HG03378 (cell line): ENCODE measurements at regions not wholly inside any gene's neighbourhood (a gene's known extent, or its start where the extent isn't known, plus 50 kb on each side); places are given as distances from the start of the nearest gene placed in this dataset.

Experiments used
- ATAC-seq: cut with Tn5 transposase; IDR thresholded peaks from one replicate; pipeline ENCODE4 v1.9.1; 2021; ENCODE audit warnings: mild to moderate bottlenecking, moderate library complexity; ENCODE audit not compliant: unreplicated experiment

GRCh38 chr1:164473544-164473943 is 85.4 kb upstream of the PBX1 start:
- no peak for ATAC-seq

- ATAC-seq: no peak
These were observed 83.2 kb upstream of the PBX1 start for GRCh38 chr1:164475834-164476233.

GRCh38 chr1:164477343-164477742 is 81.6 kb upstream of the PBX1 start:
- no peak for ATAC-seq

- ATAC-seq: no peak
These were observed 79.7 kb upstream of the PBX1 start for GRCh38 chr1:164479242-164479641.

GRCh38 chr1:164480285-164480907 is 78.6 kb upstream of the PBX1 start:
- no peak for ATAC-seq

GRCh38 chr1:164495905-164496304 is 63.1 kb upstream of the PBX1 start:
- ATAC-seq: no peak

GRCh38 chr1:164498792-164499191 is 60.2 kb upstream of the PBX1 start:
- no peak for ATAC-seq

GRCh38 chr1:164504749-164505148 is 54.2 kb upstream of the PBX1 start:
- no peak for ATAC-seq
